ENCODE measurements at regions not wholly inside any gene's neighbourhood (a gene's known extent, or its start where the extent isn't known, plus 50 kb on each side); places are given as distances from the start of the nearest gene placed in this dataset.

DNA sequence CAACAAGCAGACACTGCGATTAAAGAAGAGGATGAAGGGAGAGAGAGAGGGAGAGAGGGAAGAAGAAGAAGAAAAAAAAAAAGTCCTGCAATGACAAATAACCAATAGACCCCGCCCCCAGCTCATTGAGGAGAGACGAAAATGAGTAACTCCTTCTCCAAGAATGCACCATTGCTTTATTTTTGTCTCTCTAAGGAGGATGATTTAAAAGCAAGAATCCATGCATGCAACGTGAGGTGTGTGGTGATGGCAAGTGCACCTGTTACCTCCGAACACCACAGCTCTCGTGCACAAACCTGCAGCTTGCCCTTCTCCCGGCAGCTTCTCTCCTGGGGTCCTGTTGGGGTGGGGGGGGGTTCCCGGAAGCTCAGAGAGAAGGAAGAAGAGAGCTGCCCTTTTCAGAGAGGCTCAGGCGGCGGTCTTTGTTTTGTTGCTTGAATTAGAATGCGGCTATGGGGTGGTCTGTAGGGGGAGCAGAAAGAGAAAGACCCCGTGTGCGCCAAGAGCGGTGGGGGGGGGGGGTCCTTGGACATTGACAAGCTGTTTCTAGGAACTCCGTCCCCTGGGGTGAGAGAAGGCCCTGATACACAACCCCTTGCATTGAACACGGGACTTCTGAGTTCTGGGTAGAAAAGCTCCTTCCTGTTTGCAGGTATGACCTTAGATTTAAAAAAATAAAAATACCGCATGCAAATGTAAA is 100.7 kb downstream of the CRLF2 start:
- H3K9me3 ChIP-seq, result no peaks in the 10 kb centered on the region
- H3K27me3 ChIP-seq, result peaks cover 12% of the 10 kb centered on the region

DNA sequence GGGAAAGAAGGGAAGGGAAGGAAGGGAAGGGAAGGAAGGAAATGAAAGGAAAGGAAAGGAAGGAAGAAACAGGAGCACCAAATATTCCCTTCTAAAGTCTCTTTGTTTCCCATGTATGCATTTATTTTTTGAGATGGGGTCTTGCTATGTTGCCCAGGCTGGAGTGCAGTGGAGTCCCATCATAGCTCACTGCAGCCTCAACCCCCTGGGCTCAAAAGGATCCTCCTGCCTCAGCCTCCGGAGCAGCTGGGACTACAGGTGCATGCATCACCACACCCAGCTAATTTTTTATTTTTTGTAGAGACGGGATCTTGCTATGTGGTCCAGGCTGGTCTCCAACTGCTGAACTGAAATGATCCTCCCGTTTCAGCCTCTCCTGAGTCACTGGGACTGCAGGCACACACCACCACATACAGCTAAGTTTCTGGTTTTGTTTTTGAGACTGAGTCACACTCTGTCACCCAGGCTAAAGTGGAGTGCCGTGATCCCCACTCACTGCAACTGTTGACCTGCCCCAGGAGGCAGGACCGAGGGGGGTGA is 102.8 kb downstream of the CRLF2 start:
- Histone ChIP-seq H3K27ac (no peak overlapping the region), H3K4me1 (no peaks in the 10 kb centered on the region), H3K4me3 (no peak overlapping the region), H3K27me3 (peaks cover 12% of the 10 kb centered on the region), H3K9me3 (no peaks in the 10 kb centered on the region), H3K36me3 (no peaks in the 10 kb centered on the region)
- in situ Hi-C loops (cut with MboI; ENCODE audit: low pct_ligation_motif_present in 1 of 4, low pct_unique_long_range_greater_than_20kb in 1 of 4, low sequenced_read_pairs in 3 of 4), result no loop called here
- WGBS, 2 donors (ENCODE audit: low coverage in 1 of 2), result 81 to 85% methylated on average over 3 to 5 of the region's 5 CpGs
- no peak for DNase-seq
- TF ChIP-seq POLR2AphosphoS5 (IDR thresholded peaks at IDR 0.05) (no peak), EP300 (IDR thresholded peaks at IDR 0.05; ENCODE audit: low read depth) (no peak), POLR2A (IDR thresholded peaks at IDR 0.05) (no peak)
- TF ChIP-seq, protein P1, sequence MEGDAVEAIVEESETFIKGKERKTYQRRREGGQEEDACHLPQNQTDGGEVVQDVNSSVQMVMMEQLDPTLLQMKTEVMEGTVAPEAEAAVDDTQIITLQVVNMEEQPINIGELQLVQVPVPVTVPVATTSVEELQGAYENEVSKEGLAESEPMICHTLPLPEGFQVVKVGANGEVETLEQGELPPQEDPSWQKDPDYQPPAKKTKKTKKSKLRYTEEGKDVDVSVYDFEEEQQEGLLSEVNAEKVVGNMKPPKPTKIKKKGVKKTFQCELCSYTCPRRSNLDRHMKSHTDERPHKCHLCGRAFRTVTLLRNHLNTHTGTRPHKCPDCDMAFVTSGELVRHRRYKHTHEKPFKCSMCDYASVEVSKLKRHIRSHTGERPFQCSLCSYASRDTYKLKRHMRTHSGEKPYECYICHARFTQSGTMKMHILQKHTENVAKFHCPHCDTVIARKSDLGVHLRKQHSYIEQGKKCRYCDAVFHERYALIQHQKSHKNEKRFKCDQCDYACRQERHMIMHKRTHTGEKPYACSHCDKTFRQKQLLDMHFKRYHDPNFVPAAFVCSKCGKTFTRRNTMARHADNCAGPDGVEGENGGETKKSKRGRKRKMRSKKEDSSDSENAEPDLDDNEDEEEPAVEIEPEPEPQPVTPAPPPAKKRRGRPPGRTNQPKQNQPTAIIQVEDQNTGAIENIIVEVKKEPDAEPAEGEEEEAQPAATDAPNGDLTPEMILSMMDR (IDR thresholded peaks at IDR 0.05), result no peak
- intact Hi-C loops (cut with DNase I; ENCODE audit: low total_unique reads), result no loop called here

More for the DNA sequence above, 100.7 kb downstream of the CRLF2 start:
- Histone ChIP-seq H3K4me1 (no peaks in the 10 kb centered on the region), H3K27ac (no peak overlapping the region), H3K36me3 (no peaks in the 10 kb centered on the region), H3K4me3 (no peak overlapping the region)
- in situ Hi-C loops (cut with MboI; ENCODE audit: low pct_ligation_motif_present in 1 of 4, low pct_unique_long_range_greater_than_20kb in 1 of 4, low sequenced_read_pairs in 3 of 4) (no loop called here), intact Hi-C loops (cut with DNase I; ENCODE audit: low total_unique reads) (no loop called here)
- TF ChIP-seq, protein P1 (IDR thresholded peaks at IDR 0.05), result no peak
- TF ChIP-seq POLR2A (IDR thresholded peaks at IDR 0.05), result no peak
- no peak for TF ChIP-seq EP300 (IDR thresholded peaks at IDR 0.05; ENCODE audit: low read depth)
- TF ChIP-seq POLR2AphosphoS5 (IDR thresholded peaks at IDR 0.05), result no peak
- WGBS, 2 donors (ENCODE audit: low coverage in 1 of 2), result 15 to 22% methylated on average over 14 to 17 of the region's 17 CpGs
- no peak for DNase-seq

DNA sequence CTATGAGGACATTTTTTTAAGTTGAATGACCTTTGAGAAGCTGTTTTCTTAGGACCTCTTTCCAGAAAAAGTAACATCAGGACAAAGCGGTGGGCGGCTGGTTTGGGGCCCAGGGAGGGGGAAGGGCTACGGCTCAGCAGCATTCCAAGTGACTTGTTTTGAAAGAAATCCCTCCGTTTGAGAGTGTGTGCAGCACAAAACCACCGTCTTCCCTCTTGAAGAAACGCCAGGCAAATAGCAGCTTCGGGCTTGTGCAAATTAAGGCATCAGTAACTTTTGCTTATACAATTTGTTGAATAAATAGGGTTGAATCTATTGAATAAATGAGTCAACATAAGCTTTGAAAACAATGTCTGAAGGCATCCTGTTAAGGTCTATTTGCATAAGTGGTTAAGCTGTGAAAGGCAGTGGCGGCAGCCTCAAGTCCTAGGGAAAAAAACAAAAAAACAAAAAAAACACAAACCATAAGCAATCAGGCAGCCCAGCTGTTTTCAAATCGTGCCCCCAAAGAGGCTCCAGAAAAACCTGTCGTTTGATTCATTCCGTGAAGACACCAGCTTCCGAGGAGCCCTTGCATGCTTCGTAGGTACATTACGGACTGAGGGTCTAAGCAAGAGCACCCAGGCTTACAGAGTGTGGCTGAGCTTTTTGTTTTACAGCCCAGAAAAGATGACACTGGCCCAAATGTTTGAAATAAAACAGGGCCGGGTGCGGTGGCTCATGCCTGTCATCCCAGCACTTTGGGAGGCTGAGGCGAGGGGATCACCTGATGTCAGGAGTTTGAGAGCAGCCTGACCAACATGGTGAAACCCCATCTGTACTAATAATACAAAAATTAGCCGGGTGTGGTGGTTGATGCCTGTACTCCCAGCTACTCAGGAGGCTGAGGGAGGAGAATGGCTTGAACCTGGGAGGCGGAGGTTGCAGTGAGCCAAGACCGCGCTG is 103.7 kb downstream of the CRLF2 start:
- WGBS, 2 donors (ENCODE audit: low coverage in 1 of 2), result 38 to 42% methylated on average over 18 to 21 of the region's 21 CpGs
- in situ Hi-C loops (cut with MboI; ENCODE audit: low pct_ligation_motif_present in 1 of 4, low pct_unique_long_range_greater_than_20kb in 1 of 4, low sequenced_read_pairs in 3 of 4) (no loop called here), intact Hi-C loops (cut with DNase I; ENCODE audit: low total_unique reads) (no loop called here)
- H3K4me3 ChIP-seq, result no peak overlapping the region
- H3K27me3 ChIP-seq, result peaks cover 12% of the 10 kb centered on the region
- TF ChIP-seq POLR2A (IDR thresholded peaks at IDR 0.05) (no peak), EP300 (IDR thresholded peaks at IDR 0.05; ENCODE audit: low read depth) (no peak)
- TF ChIP-seq, protein P1 (IDR thresholded peaks at IDR 0.05), result no peak
- no peaks in the 10 kb centered on the region for H3K9me3 ChIP-seq
- no peaks in the 10 kb centered on the region for H3K36me3 ChIP-seq
- DNase-seq, result no peak
- H3K4me1 ChIP-seq, result no peaks in the 10 kb centered on the region
- H3K27ac ChIP-seq, result no peak overlapping the region

DNA sequence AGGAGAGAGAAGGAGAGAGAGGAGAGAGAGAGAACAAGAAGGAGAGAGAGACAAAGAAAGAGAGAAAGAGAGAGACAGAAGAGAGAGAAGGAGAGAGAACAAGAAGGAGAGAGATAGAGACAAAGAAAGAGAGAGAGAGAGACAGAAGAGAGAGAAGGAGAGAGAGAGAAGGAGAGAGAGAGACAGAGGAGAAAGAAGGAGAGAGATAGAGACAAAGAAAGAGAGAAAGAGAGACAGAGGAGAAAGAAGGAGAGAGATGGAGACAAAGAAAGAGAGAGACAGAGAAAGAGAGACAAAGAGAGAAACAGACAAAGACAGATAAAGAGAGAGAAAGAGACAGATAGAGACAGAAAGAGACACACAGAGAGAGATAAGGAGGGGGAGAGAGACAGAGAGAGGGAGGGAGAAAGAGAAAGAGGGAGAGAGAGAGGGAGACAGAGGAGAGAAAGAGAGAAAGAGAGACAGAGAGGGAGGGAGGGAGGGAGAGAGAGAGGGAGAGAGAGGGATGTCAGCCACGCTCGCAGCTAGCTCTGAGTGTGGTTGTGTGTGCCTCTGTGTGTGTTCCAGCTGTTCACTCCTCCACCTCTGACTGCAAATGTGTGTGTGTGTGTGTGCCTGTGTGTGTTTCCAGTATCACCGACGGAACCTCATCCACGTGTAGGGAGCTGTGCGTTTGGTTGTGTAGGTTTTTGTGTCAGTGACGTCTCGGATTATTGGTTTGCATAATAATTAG is 105.8 kb downstream of the CRLF2 start:
- peaks cover 3% of the 10 kb centered on the region for H3K27me3 ChIP-seq
- H3K36me3 ChIP-seq, result no peaks in the 10 kb centered on the region
- no peaks in the 10 kb centered on the region for H3K9me3 ChIP-seq
- H3K4me3 ChIP-seq, result no peak overlapping the region
- DNase-seq, result no peak
- H3K27ac ChIP-seq, result no peak overlapping the region
- in situ Hi-C loops (cut with MboI; ENCODE audit: low pct_ligation_motif_present in 1 of 4, low pct_unique_long_range_greater_than_20kb in 1 of 4, low sequenced_read_pairs in 3 of 4) (no loop called here), intact Hi-C loops (cut with DNase I; ENCODE audit: low total_unique reads) (no loop called here)
- WGBS, 2 donors (ENCODE audit: low coverage in 1 of 2), result 15 to 27% methylated on average over 2 to 8 of the region's 8 CpGs
- H3K4me1 ChIP-seq, result no peaks in the 10 kb centered on the region
- TF ChIP-seq, protein P1 (IDR thresholded peaks at IDR 0.05), result no peak
- TF ChIP-seq POLR2A (IDR thresholded peaks at IDR 0.05) (no peak), POLR2AphosphoS5 (IDR thresholded peaks at IDR 0.05) (no peak), EP300 (IDR thresholded peaks at IDR 0.05; ENCODE audit: low read depth) (no peak)
